ENCODE measurements at regions not wholly inside any gene's neighbourhood (a gene's known extent, or its start where the extent isn't known, plus 50 kb on each side); places are given as distances from the start of the nearest gene placed in this dataset.

DNA sequence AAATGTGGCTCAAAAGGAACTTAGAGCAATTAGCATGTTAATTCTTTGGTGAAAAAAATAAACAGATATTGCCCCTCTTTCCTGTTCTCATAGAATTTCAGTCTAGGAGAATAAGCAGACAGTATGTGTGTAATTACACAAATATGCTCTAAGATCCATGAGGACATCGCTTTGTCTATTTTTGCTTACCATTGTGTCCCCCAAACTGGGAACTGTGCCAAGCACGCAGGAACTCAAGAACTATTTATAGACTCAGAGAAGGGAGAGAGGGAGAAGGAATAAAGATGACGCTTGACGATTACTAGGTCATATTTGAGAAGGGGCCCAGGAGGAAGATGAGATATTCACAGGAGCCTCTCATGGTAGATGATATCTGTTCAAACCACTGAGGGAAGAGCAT is 692.6 kb downstream of the RAB28 start:
- Histone ChIP-seq H3K36me3 (ENCODE audit: control insufficient read depth in 4 of 4, insufficient read depth in 3 of 4, low read depth in 1 of 4, low read length in 3 of 4) (no peaks in the 10 kb centered on the region), H3K9ac (ENCODE audit: low read depth in 1 of 2, low read length in 2 of 2) (no peak overlapping the region), H3K4me1 (ENCODE audit: control insufficient read depth in 4 of 4, insufficient read depth in 4 of 4, low read length in 3 of 4) (peaks cover 0 to 5% (median 0%) of the 10 kb centered on the region in 4 donors), H3K9me3 (ENCODE audit: control insufficient read depth in 4 of 4, low read length in 3 of 4) (peaks cover 0 to 2% (median 0%) of the 10 kb centered on the region in 4 donors), H3K27me3 (ENCODE audit: control insufficient read depth in 4 of 4, insufficient read depth in 4 of 4, low read length in 3 of 4) (no peaks in the 10 kb centered on the region), H3K4me3 (ENCODE audit: low read depth in 1 of 3, low read length in 3 of 3) (no peak overlapping the region), H3K27ac (ENCODE audit: low read depth in 1 of 2, low read length in 2 of 2) (no peak overlapping the region)
- no peak for DNase-seq (ENCODE audit: low spot score)
- 70% methylated on average over 4 of the region's 4 CpGs for WGBS
- TF ChIP-seq RAD21 (IDR thresholded peaks at IDR 0.05) (no peak), HNF4A (conservative IDR thresholded peaks at IDR 0.05) (no peak), FOXA2 (IDR thresholded peaks at IDR 0.05) (no peak), NR2F2 (IDR thresholded peaks at IDR 0.05) (no peak), GABPA (IDR thresholded peaks at IDR 0.05 in 1 of 2, conservative IDR thresholded peaks at IDR 0.05 in 1 of 2) (no peak), HNF4G (IDR thresholded peaks at IDR 0.05) (no peak), EGR1 (IDR thresholded peaks at IDR 0.05; ENCODE audit: low read depth in 2 of 2) (no peak), JUND (IDR thresholded peaks at IDR 0.05) (no peak), FOXA1 (IDR thresholded peaks at IDR 0.05) (no peak), TAF1 (conservative IDR thresholded peaks at IDR 0.05) (no peak), YY1 (IDR thresholded peaks at IDR 0.05) (no peak), RXRA (IDR thresholded peaks at IDR 0.05) (no peak)
- TF ChIP-seq, protein P1, sequence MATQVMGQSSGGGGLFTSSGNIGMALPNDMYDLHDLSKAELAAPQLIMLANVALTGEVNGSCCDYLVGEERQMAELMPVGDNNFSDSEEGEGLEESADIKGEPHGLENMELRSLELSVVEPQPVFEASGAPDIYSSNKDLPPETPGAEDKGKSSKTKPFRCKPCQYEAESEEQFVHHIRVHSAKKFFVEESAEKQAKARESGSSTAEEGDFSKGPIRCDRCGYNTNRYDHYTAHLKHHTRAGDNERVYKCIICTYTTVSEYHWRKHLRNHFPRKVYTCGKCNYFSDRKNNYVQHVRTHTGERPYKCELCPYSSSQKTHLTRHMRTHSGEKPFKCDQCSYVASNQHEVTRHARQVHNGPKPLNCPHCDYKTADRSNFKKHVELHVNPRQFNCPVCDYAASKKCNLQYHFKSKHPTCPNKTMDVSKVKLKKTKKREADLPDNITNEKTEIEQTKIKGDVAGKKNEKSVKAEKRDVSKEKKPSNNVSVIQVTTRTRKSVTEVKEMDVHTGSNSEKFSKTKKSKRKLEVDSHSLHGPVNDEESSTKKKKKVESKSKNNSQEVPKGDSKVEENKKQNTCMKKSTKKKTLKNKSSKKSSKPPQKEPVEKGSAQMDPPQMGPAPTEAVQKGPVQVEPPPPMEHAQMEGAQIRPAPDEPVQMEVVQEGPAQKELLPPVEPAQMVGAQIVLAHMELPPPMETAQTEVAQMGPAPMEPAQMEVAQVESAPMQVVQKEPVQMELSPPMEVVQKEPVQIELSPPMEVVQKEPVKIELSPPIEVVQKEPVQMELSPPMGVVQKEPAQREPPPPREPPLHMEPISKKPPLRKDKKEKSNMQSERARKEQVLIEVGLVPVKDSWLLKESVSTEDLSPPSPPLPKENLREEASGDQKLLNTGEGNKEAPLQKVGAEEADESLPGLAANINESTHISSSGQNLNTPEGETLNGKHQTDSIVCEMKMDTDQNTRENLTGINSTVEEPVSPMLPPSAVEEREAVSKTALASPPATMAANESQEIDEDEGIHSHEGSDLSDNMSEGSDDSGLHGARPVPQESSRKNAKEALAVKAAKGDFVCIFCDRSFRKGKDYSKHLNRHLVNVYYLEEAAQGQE (IDR thresholded peaks at IDR 0.05) = no peak
- TF ChIP-seq, protein P2, sequence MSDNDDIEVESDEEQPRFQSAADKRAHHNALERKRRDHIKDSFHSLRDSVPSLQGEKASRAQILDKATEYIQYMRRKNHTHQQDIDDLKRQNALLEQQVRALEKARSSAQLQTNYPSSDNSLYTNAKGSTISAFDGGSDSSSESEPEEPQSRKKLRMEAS (IDR thresholded peaks at IDR 0.05) = no peak
- TF ChIP-seq, protein P3, sequence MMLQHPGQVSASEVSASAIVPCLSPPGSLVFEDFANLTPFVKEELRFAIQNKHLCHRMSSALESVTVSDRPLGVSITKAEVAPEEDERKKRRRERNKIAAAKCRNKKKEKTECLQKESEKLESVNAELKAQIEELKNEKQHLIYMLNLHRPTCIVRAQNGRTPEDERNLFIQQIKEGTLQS (IDR thresholded peaks at IDR 0.05) = no peak
- TF ChIP-seq, protein P4, sequence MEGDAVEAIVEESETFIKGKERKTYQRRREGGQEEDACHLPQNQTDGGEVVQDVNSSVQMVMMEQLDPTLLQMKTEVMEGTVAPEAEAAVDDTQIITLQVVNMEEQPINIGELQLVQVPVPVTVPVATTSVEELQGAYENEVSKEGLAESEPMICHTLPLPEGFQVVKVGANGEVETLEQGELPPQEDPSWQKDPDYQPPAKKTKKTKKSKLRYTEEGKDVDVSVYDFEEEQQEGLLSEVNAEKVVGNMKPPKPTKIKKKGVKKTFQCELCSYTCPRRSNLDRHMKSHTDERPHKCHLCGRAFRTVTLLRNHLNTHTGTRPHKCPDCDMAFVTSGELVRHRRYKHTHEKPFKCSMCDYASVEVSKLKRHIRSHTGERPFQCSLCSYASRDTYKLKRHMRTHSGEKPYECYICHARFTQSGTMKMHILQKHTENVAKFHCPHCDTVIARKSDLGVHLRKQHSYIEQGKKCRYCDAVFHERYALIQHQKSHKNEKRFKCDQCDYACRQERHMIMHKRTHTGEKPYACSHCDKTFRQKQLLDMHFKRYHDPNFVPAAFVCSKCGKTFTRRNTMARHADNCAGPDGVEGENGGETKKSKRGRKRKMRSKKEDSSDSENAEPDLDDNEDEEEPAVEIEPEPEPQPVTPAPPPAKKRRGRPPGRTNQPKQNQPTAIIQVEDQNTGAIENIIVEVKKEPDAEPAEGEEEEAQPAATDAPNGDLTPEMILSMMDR (IDR thresholded peaks at IDR 0.05; ENCODE audit: low read depth, low read length, missing input control) = no peak
- TF ChIP-seq, protein P5, sequence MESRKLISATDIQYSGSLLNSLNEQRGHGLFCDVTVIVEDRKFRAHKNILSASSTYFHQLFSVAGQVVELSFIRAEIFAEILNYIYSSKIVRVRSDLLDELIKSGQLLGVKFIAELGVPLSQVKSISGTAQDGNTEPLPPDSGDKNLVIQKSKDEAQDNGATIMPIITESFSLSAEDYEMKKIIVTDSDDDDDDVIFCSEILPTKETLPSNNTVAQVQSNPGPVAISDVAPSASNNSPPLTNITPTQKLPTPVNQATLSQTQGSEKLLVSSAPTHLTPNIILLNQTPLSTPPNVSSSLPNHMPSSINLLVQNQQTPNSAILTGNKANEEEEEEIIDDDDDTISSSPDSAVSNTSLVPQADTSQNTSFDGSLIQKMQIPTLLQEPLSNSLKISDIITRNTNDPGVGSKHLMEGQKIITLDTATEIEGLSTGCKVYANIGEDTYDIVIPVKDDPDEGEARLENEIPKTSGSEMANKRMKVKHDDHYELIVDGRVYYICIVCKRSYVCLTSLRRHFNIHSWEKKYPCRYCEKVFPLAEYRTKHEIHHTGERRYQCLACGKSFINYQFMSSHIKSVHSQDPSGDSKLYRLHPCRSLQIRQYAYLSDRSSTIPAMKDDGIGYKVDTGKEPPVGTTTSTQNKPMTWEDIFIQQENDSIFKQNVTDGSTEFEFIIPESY (IDR thresholded peaks at IDR 0.05) = no peak
